KOPT-K1 (cell line): ENCODE measurements at regions not wholly inside any gene's neighbourhood (a gene's known extent, or its start where the extent isn't known, plus 50 kb on each side); places are given as distances from the start of the nearest gene placed in this dataset.

Source experiments
- H3K27ac ChIP-seq: fragments of 200-600 bp; sonication (generic); 2 replicates; pipeline ENCODE4 v1.5.1; 2016; ENCODE audit warnings: antibody characterized with exemption, mild to moderate bottlenecking, low read depth, low read length; ENCODE audit not compliant: poor library complexity, severe bottlenecking
- H3K36me3 ChIP-seq: fragments of 200-600 bp; sonication (generic); 2 replicates; pipeline ENCODE4 v1.5.1; 2017; ENCODE audit warnings: antibody characterized with exemption, mild to moderate bottlenecking, low read length, moderate library complexity; ENCODE audit not compliant: insufficient read depth
- H3K9me3 ChIP-seq: fragments of 200-600 bp; sonication (generic); 2 replicates; pipeline ENCODE4 v1.5.1; 2017; ENCODE audit warnings: antibody characterized with exemption, low read length, mild to moderate bottlenecking; ENCODE audit not compliant: insufficient read depth, poor library complexity, severe bottlenecking

DNA sequence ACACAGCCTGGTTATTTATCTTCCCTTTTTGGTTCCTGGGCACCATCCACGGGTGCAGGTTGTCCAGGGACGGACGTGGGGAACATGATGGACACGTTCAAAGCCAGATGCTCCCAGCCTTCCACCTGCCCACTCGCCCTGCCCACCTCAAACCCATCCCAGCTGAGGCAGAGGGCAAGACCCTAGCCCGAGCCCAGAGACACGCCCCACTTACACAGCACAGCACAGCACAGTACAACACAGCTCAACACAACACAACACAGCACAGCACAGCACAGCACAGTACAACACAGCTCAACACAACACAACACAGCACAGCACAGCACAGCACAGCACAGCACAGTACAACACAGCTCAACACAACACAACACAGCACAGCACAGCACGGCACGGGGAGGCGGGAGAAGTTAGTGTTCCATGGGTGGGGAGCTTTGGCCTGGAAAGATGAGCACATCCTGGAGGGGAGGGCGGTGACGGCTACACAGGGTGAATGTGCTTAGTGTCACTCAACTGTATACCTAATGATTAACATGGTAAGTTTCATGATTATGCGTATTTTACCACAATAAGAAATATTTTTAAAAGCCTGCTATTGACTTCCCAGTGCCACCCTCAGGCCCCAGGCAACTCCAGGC is 1507.5 kb downstream of the BRD1 start:
- H3K27ac ChIP-seq, result no peak overlapping the region
- H3K9me3 ChIP-seq, result peaks cover 15% of the 10 kb centered on the region

DNA sequence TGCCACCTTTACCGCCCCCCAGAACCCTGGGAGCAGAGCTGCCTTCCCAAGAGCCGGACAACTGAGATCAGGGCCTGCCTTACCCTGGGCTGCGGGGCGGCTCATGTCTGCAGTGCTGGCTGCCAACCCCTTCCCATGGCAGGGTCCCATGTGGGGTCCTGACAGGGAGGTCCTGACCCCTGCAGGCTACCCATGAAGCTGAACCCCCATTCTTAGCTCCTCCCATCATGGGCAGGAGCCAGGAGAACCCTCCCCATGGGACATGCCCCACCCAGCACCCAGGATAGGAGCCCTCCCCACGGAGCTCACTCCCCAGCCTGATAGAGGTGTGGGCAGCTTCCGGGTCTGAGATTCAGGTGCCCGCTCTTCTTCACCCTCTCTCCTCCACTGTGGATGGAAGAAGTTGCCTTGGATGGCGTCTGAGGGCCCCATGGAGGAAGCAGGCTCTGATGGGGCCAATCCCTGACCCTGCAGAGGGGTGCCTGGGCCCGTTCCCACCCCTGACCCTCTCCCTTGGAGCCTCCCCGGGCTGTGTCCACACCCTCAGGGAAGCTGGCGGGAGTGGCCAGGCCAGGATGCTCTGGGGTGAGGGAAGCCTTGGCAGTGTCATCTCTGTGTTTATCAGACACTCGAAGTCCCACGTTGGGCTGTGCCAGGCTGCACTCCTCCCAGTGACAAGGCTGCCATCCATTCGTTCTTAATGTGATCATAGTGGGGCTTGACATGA is 1508.2 kb downstream of the BRD1 start:
- peaks cover 12% of the 10 kb centered on the region for H3K9me3 ChIP-seq
- no peaks in the 10 kb centered on the region for H3K36me3 ChIP-seq
- no peak overlapping the region for H3K27ac ChIP-seq

More for the DNA sequence above, 1507.5 kb downstream of the BRD1 start:
- H3K36me3 ChIP-seq, result no peaks in the 10 kb centered on the region

DNA sequence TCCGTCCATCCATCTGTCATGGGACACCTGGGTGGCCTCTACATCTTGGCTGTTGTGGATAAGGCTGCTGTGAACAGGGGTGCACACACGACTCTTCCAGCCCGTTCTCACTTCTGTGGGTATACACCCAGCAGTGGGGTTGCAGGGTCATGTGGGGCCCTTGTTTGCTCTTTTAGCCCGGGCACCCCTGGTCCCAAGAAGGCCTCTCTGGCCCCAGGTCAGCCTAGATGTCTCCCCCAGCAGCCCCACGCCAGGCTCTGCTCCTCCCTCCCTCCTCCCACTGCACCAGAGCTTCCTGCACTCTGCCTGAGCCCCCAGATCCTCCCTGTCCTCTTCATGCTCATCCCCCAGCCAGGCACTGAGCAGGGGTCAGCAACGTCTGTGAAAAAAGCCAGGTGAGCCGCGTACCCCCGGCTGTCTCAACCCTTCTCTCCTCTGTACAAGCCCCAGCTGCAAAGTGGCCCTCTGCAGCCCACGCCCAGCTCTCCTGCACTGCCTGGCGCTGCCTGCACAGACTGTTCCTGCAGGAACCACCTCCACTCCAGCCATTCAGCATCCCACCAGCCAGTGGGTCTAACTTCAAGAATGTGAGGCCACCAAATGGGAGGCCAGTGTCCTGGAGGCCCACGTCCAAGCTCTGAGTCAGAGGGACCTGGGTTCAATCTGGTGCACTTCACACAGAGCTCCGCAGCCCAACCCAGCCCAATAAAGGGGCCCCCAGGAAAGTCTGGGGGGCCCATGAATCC is 1508.9 kb downstream of the BRD1 start:
- H3K36me3 ChIP-seq, result no peaks in the 10 kb centered on the region
- no peak overlapping the region for H3K27ac ChIP-seq
- H3K9me3 ChIP-seq, result peaks cover 12% of the 10 kb centered on the region

DNA sequence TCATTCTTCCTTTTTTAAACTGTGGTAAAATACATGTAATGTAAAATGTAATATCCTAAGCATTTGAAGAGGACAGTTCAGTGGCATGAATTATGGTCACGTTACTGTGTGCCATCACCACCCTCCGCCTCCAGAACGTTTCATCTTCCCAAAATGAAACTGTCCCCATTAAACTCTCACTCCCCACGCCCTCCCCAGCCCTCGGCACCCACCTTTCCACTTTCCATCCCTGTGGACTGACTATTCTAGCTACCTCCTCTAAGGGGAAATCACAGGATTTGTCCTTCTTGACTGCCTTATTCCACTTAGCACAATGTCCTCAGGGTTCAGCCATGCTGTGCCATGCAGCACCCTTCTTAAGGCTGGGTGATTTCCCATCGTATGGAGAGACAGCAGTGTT is 1509.5 kb downstream of the BRD1 start:
- H3K27ac ChIP-seq, result no peak overlapping the region
- peaks cover 17% of the 10 kb centered on the region for H3K9me3 ChIP-seq
- no peaks in the 10 kb centered on the region for H3K36me3 ChIP-seq

DNA sequence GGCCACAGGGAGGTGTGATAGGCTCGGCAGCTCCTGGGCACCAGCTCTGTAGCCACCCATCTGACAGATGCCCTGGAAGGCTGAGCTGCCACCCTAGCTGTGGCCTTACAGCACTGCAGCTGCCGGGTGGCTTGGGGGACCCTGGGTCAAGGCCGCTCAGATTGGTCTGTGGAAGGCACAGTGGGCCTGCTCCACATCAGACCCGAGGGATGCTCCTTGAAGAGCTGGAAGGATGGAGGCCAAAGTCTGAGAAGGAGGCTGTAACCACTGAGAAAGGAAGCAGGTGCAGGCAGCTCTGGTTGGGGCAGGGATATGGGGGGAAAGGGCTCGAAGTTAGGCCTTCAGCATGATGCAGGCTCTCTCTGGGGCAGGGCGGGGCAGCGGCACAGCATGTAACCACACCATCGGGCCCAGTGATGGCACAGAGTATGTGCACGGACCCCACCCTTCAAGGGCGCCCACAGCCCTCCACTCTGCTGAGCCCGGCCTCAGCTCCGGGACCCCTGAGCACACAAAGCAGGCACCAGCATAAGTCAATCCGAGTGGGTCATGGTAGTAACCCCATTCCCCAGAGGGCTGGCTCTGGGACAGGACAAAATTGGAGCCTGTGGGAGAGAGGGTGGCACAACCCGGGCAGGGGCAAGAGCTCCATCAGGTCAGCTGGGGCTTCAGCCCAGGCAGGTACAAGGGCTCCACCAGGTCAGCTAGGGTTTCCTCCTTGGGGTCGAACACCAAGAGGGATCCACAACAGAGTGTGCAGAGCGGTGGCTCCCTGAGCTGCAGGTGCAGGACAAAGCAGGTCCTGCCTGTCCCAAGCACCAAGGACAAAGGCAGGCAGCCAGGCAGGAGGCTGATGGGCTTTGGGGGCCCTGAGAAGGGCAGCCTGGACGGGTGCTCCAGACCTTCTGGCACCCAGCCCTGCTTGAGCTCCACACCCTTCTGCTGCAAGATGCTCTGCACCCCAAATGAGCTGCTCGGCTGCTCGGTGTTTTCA is 1511.1 kb downstream of the BRD1 start:
- H3K27ac ChIP-seq, result no peak overlapping the region
- H3K36me3 ChIP-seq, result no peaks in the 10 kb centered on the region
- H3K9me3 ChIP-seq, result peaks cover 33% of the 10 kb centered on the region

DNA sequence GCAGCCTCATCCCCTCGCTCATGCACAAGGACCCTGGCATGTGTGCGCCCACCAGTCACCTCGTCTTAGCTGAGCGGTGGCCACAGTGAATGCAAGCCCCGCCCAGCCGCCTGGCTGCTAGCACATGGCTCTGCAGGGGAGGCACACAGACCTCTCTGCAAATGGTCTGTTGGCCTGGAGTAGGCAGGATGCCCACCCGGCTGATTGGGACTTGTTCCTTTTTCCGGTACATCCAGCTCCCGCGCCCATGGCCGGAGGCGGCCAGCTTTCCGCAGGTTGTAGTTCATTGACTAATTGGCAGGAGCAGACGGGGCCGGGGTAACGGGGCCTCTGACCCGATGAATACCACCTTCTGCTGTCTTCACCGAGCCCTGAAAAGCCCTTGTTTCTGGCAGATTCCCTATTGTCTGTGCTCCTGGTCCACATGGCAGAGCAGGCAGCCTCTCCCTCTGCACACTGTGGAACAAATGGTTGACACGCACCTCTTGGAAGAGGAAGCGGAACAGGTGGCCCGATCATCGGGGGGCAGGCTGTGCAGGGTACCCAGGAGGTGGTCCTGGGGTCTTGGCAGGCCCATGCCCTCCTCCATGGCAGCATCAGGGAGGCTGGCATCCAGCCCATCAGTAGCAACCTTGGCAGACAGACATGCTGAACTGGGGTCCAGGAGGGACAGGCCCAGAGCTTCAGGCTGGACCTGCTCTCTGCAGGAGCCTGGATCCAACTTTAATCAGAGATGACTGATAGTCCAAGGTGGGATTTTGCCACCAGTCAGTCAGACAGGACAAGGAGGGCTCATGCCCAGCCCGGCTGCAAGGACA is 1512.0 kb downstream of the BRD1 start:
- Histone ChIP-seq H3K9me3 (peaks cover 34% of the 10 kb centered on the region), H3K27ac (no peak overlapping the region), H3K36me3 (no peaks in the 10 kb centered on the region)

DNA sequence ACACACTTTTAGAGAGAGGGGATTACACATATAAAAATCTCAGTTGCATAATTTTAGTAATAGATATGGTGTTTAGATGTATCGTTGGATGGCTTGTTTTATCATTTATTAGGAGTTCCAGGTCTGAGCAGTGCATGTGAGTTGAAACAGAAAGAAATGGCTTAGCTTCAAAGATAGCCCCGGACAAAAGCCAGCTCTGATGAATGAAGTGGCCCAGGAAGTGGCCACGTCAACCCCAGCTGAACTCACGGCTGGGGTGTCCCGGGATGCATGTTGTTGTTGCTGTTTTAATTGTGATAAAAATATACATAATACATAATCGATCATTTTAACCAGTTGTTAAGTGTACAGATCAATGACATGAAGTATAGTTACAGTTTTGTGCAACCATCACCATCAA is 1513.6 kb downstream of the BRD1 start:
- no peak overlapping the region for H3K27ac ChIP-seq
- H3K36me3 ChIP-seq, result no peaks in the 10 kb centered on the region
- H3K9me3 ChIP-seq, result peaks cover 34% of the 10 kb centered on the region

DNA sequence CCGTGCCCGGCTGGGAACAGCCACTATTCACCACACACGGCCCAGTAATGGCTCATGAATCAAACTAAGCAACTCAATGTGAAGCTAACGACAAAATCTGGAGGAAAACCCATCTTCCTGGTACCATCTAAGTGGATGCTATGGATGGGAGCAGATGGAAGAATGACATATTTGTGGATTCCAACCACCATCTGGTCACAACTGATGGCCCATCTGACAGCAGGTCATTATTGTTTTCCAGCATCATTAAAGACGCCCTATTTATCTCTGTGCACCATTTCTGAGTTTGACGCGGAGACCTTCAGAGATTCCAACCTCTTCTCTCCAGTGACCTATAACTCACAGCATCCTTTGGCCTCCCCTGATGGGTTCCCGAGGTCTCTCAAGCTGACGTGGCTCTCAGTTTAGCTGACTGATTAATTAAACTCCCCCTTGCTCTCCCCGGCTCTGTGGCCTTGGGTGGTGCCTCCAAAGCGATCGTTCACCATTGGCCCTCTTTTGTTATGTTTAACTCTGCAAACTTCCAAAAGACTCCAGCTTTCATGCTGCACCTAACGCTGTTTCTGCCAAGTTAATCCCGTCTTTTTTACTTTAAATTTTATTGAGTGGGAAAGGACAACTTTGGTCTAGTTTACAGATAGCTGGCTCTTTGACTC is 1514.4 kb downstream of the BRD1 start:
- H3K9me3 ChIP-seq, result peaks cover 42% of the 10 kb centered on the region

DNA sequence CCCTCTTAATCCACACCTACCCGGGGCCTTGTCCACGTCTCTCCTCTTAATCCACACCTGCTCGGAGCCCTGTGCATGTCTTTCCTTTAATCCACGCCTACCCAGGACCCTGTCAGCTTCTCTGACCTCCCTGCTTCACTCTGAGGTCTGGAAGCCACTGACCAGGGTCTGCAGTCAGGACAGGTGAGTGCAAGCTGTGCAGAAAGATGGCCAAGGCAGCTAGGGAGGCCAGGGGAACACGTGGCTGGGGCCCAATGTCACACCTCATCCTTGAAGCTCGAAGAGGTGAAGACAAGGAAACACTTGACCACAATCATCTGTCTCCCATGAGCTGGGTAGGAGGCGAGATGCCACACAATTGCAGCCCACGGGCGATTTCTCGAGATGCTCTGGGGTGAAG is 1516.9 kb downstream of the BRD1 start:
- Histone ChIP-seq H3K9me3 (peaks cover 47% of the 10 kb centered on the region), H3K27ac (no peak overlapping the region)

More for the DNA sequence above, 1514.4 kb downstream of the BRD1 start:
- Histone ChIP-seq H3K27ac (no peak overlapping the region), H3K36me3 (no peaks in the 10 kb centered on the region)

DNA sequence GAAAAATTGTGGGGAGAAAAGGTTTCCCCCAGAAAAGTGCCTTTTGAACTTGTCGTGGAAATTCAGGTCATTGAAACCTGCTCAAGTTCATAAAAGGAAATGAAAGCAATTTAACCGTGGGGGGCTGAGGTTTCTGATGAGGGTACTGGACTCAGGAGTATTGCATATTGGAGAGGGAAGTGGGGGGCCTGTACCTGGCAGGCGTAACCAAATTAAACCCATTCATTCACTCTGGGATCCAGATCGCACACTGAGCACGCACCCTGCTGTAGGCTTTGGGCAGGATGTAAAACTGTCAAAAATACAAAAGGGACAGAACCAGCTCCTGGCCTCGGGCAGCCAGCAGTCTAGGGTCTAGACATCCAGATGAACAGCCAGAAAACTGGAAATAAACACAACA is 1517.4 kb downstream of the BRD1 start:
- Histone ChIP-seq H3K9me3 (peaks cover 47% of the 10 kb centered on the region), H3K36me3 (no peaks in the 10 kb centered on the region), H3K27ac (no peak overlapping the region)

More for the DNA sequence above, 1516.9 kb downstream of the BRD1 start:
- H3K36me3 ChIP-seq, result no peaks in the 10 kb centered on the region

DNA sequence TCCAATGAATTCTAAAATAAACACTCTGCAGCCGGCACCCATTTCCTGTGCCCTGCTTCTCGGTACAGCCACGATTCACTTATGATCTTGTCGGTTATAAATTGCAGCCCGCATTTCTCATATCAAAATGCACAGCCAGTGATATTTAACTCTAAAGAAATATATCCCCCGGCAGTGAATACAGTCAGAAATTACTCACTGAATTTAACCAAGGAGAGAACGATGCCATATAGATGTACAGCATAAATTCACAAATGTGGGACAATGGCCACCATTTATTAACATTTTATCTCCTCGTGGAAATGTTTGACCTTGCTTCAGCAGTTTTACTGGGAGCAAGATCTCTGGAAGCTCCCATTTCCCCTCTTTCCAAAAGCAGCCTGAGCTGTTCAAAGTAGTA is 1517.8 kb downstream of the BRD1 start:
- peaks cover 47% of the 10 kb centered on the region for H3K9me3 ChIP-seq
- no peaks in the 10 kb centered on the region for H3K36me3 ChIP-seq
- no peak overlapping the region for H3K27ac ChIP-seq

DNA sequence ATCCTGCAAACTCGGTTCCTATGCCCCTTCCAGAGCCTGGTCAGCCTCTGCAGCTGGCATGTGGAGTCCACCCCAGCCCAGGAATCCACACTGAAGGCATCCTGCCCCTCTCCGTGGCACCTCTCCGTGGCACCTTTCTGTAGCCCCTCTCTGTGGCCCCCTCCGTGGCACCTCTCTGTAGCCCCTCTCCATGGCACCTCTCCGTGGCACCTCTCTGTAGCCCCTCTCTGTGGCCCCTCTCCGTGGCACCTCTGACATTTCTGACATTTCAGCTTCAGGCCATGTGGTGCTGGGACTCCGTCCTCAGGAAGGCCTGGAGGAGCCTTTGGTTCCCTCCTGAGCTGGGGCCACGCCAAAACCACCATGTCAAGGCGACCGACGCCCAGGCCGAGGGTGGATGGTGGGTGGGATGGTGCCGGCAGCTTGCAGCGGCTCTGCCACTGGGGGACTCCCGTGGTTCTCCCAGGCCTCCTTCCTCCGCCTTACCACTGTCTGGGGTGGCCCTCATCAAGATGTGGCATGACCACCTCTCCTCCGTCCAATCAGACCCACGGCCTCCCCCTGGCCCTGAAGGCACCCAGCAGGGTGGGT is 1518.5 kb downstream of the BRD1 start:
- H3K9me3 ChIP-seq, result peaks cover 40% of the 10 kb centered on the region
- H3K36me3 ChIP-seq, result no peaks in the 10 kb centered on the region
- H3K27ac ChIP-seq, result no peak overlapping the region

DNA sequence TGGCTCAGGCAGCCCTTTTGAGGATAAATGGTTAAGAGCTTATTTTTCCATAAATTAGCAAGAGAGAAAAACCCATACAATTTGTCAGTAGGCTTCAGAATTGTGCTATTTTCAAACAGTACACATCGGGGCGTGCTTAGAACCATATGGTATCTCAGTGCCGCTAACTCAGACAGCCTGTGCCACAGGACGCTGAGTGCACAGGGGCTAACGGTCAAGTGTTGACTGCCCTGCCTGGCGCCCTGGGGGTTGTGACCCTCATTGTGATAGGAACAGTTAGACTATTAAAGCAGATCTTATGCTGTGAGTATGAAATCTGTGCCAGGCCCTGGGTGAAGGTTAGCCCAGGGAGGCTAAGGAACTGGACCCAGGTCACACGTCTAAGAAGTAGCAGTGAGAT is 1519.7 kb downstream of the BRD1 start:
- Histone ChIP-seq H3K27ac (no peak overlapping the region), H3K36me3 (no peaks in the 10 kb centered on the region), H3K9me3 (peaks cover 28% of the 10 kb centered on the region)
